K562 (cell line): ENCODE measurements at regions not wholly inside any gene's neighbourhood (a gene's known extent, or its start where the extent isn't known, plus 50 kb on each side); places are given as distances from the start of the nearest gene placed in this dataset.

Experiments
- ATAC-seq: fragments of 200-7000 bp; cut with Tn5 transposase; 3 replicates; pipeline ENCODE4 v1.9.1; 2020; ENCODE audit warnings: moderate library complexity
- BruUV-seq: library from RNA; stranded (reverse); fragments of 400-500 nt; replicated peaks from 2 replicates; lab custom pipeline; 2021; lab: Mats Ljungman, UMichigan
- CTCF ChIA-PET: fragments of 300-600 bp; formaldehyde crosslinking; extraction: SDS; loops from one replicate; lab custom pipeline; 2021; ENCODE audit warnings: low intra/inter-chr PET ratio; lab: Yijun Ruan, JAX
- POLR2A ChIA-PET: fragments of 300-600, 350-650 bp; sonication (Branson Sonifier 250); formaldehyde crosslinking; extraction: SDS; loops from one replicate; lab custom pipeline; 2021; ENCODE audit warnings: antibody characterized with exemption, inconsistent platforms; lab: Yijun Ruan, JAX
- DNase-seq, 4 experiments: peaks; one replicate each; pipeline versions ENCODE4 v3.0.0 to v3.0.0-alpha.2; 2011 to 2018; ENCODE audit warnings: low spot score in 3 of 4, mixed read lengths in 3 of 4; ENCODE audit errors: extremely low read depth in 1 of 4
- FAIRE-seq: peaks from 2 replicates; lab custom pipeline; 2011; peaks lifted over from hg19 to GRCh38; lab: Jason Lieb, UNC
- H2AFZ ChIP-seq: 2 replicates; pipeline ENCODE4 v1.6.0; 2011; ENCODE audit warnings: low read depth, low read length, control low read depth, inconsistent platforms
- H3K27ac ChIP-seq: fragments of 200-600 bp; 3 replicates; pipeline ENCODE4 v1.8.0; 2011; ENCODE audit warnings: low read depth, mild to moderate bottlenecking, control low read depth, inconsistent platforms, low read length, moderate library complexity, mixed read lengths; ENCODE audit errors: extremely low read depth
- H3K27me3 ChIP-seq, 2 experiments: fragments of 300-600 bp in 1 of 2; 2 replicates in 1 of 2; 3 replicates in 1 of 2; pipeline versions ENCODE4 v1.6.0 to v1.8.0; 2011; ENCODE audit warnings: inconsistent platforms in 2 of 2, low read length in 2 of 2, mild to moderate bottlenecking in 1 of 2, mixed read lengths in 1 of 2, moderate library complexity in 1 of 2; ENCODE audit not compliant: control insufficient read depth in 2 of 2, insufficient read depth in 2 of 2
- H3K36me3 ChIP-seq: fragments of 300-600 bp; 3 replicates; pipeline ENCODE4 v1.8.0; 2011; ENCODE audit warnings: mild to moderate bottlenecking, low read length, inconsistent platforms; ENCODE audit not compliant: control insufficient read depth, insufficient read depth
- H3K4me1 ChIP-seq, 2 experiments: fragments of 200-600 bp in 1 of 2; replicated peaks in 1 of 2; 2 replicates in 1 of 2; 3 replicates in 1 of 2; pipeline versions ENCODE4 v1.5.1 to v1.8.0; 2011; ENCODE audit warnings: inconsistent platforms in 2 of 2, low read length in 2 of 2, mild to moderate bottlenecking in 1 of 2, mixed read lengths in 1 of 2, moderate library complexity in 1 of 2; ENCODE audit not compliant: control insufficient read depth in 2 of 2, insufficient read depth in 2 of 2
- H3K4me2 ChIP-seq: 2 replicates; pipeline ENCODE4 v1.6.1; 2011; ENCODE audit warnings: low read length, control low read depth, inconsistent platforms, mixed read lengths; ENCODE audit not compliant: insufficient read depth
- H3K4me3 ChIP-seq: fragments of 200-600 bp; sonication (generic), shearing (Covaris generic); 2 replicates; pipeline ENCODE4 v1.5.1; 2016; ENCODE audit warnings: control low read depth, inconsistent platforms
- H3K79me2 ChIP-seq: fragments of 200-600 bp; 3 replicates; pipeline ENCODE4 v1.8.0; 2011; ENCODE audit warnings: low read length, inconsistent platforms; ENCODE audit not compliant: control insufficient read depth, insufficient read depth
- H3K9ac ChIP-seq, 2 experiments: 2 replicates each; pipeline versions ENCODE4 v1.6.0 to v1.6.1; 2011; ENCODE audit warnings: low read depth in 2 of 2, low read length in 2 of 2, control low read depth in 1 of 2, inconsistent platforms in 1 of 2, mild to moderate bottlenecking in 1 of 2, mixed read lengths in 1 of 2; ENCODE audit not compliant: insufficient read depth in 1 of 2
- H3K9me1 ChIP-seq: one replicate; pipeline ENCODE4 v1.6.0; 2011; ENCODE audit warnings: inconsistent platforms, mild to moderate bottlenecking, low read length, moderate library complexity; ENCODE audit not compliant: control insufficient read depth, insufficient read depth
- H3K9me3 ChIP-seq: replicated peaks from 2 replicates; pipeline ENCODE4 v1.5.1; 2011; ENCODE audit warnings: low read depth, low read length, inconsistent platforms; ENCODE audit not compliant: control insufficient read depth, insufficient read depth
- H4K20me1 ChIP-seq: replicated peaks from 2 replicates; pipeline ENCODE4 v1.6.1; 2011; ENCODE audit warnings: low read length, inconsistent platforms, mixed read lengths; ENCODE audit not compliant: control insufficient read depth, insufficient read depth
- CHD2 ChIP-seq: IDR thresholded peaks from 2 replicates; pipeline ENCODE4 v1.6.1; 2011; ENCODE audit warnings: low read depth, low read length
- GTF2A2 ChIP-seq: IDR thresholded peaks from 2 replicates; pipeline ENCODE4 v1.6.1; 2016; ENCODE audit warnings: mild to moderate bottlenecking, missing genetic modification characterization, missing compliant biosample characterization
- KLF16 ChIP-seq: IDR thresholded peaks from 2 replicates; pipeline ENCODE4 v1.6.1; 2016; ENCODE audit warnings: antibody characterized with exemption
- ZNF395 ChIP-seq: fragments of 200-800 bp; sonication (Bioruptor generic); IDR thresholded peaks from 2 replicates; pipeline ENCODE4 v1.6.1; 2017; ENCODE audit warnings: missing genetic modification characterization, missing compliant biosample characterization
- ZNF830 ChIP-seq: fragments of 250-450 bp; sonication (Bioruptor Pico); IDR thresholded peaks from 2 replicates; pipeline ENCODE4 v1.5.0; 2021; ENCODE audit warnings: mild to moderate bottlenecking
- WGBS: fragments of 100-300 bp; shearing (Covaris generic); methylation state at CpG from one replicate; pipeline ENCODE4 v1.1.6; 2016; ENCODE audit warnings: low coverage, mixed read lengths; ENCODE audit not compliant: insufficient coverage; ENCODE audit errors: missing lambda C conversion rate; 5-methylcytosine and 5-hydroxymethylcytosine counted together
- in situ Hi-C: fragments of 300-500 bp; cut with MboI; formaldehyde crosslinking; loops from 4 replicates; pipeline ENCODE4 v1.15.0; 2018; ENCODE audit warnings: inconsistent platforms, mixed read lengths
- intact Hi-C: fragments of 100-400 bp; cut with micrococcal nuclease; formaldehyde crosslinking; loops from 2 replicates; pipeline ENCODE4 v1.14.2; 2022

GRCh38 chr21:35215870-35216269, 166.8 kb upstream of the RUNX1 start:
- intact Hi-C loops, result no loop called here
- no peaks in the 10 kb centered on the region for H3K9me3 ChIP-seq
- FAIRE-seq (no peak), ATAC-seq (no peak), DNase-seq (no peak)
- no peaks in the 10 kb centered on the region for H4K20me1 ChIP-seq
- no peak overlapping the region for H2AFZ ChIP-seq
- H3K36me3 ChIP-seq, result no peaks in the 10 kb centered on the region
- no peak overlapping the region for H3K4me3 ChIP-seq
- H3K27ac ChIP-seq, result no peak overlapping the region
- H3K9ac ChIP-seq, result no peak overlapping the region
- in situ Hi-C loops, result no loop called here
- H3K27me3 ChIP-seq, result no peaks in the 10 kb centered on the region
- H3K9me1 ChIP-seq, result no peaks in the 10 kb centered on the region
- BruUV-seq, result no TSS peak
- H3K4me2 ChIP-seq, result no peak overlapping the region
- TF ChIP-seq KLF16 (no peak), ZNF830 (CRISPR knock-in tag) (no peak), GTF2A2 (tag) (no peak)
- TF ChIP-seq, all 486 proteins: peak for 0
- no peaks in the 10 kb centered on the region for H3K79me2 ChIP-seq
- ChIA-PET CTCF (no interaction called here), POLR2A (interaction anchor here (0.6 to 3.4 kb wide), 5 partner anchors 10 to 398 kb away, joined by 3 to 11 read pairs (median 5); no protein-coding TSS in a partner anchor)
- peaks cover 0 to 6% of the 10 kb centered on the region in 2 experiments; a peak in 1 of 5 replicates for H3K4me1 ChIP-seq
- 6% methylated on average over 1 of the region's 1 CpG for WGBS

- Histone ChIP-seq H3K4me3 (no peak overlapping the region), H3K9me3 (no peaks in the 10 kb centered on the region), H3K27me3 (no peaks in the 10 kb centered on the region), H3K36me3 (no peaks in the 10 kb centered on the region), H3K9ac (no peak overlapping the region), H4K20me1 (no peaks in the 10 kb centered on the region), H3K27ac (no peak overlapping the region), H3K4me1 (peaks cover 0 to 3% of the 10 kb centered on the region in 2 experiments; a peak in 3 of 5 replicates), H3K4me2 (no peak overlapping the region), H2AFZ (peak overlapping the region; percentile 45), H3K79me2 (no peaks in the 10 kb centered on the region), H3K9me1 (no peaks in the 10 kb centered on the region)
- POLR2A ChIA-PET, result no interaction called here
- FAIRE-seq (no peak), DNase-seq (no peak), ATAC-seq (no peak)
- in situ Hi-C loops, result no loop called here
- WGBS, result 23% methylated on average over 3 of the region's 3 CpGs
- TF ChIP-seq CHD2, result no peak
- 0 out of 2 replicates have a peak, but pooled peaks have one; percentile 23 for TF ChIP-seq ZNF395
- CTCF ChIA-PET, result no interaction called here
- intact Hi-C loops, result no loop called here
- BruUV-seq, result no TSS peak
Observed at GRCh38 chr21:35212393-35213127, 163.5 kb upstream of the RUNX1 start.
